WI38 (cell line): ENCODE measurements at regions not wholly inside any gene's neighbourhood (a gene's known extent, or its start where the extent isn't known, plus 50 kb on each side); places are given as distances from the start of the nearest gene placed in this dataset.

Experiments
- H3K4me3 ChIP-seq: 2 replicates; pipeline ENCODE4 v1.5.1; 2011; ENCODE audit warnings: low read depth, mild to moderate bottlenecking, control low read depth, low read length
- TF ChIP-seq, protein P1 (sequence below): IDR thresholded peaks from 2 replicates; pipeline ENCODE4 v1.5.1; 2012; ENCODE audit warnings: low read depth, mild to moderate bottlenecking, control low read depth, low read length

DNA sequence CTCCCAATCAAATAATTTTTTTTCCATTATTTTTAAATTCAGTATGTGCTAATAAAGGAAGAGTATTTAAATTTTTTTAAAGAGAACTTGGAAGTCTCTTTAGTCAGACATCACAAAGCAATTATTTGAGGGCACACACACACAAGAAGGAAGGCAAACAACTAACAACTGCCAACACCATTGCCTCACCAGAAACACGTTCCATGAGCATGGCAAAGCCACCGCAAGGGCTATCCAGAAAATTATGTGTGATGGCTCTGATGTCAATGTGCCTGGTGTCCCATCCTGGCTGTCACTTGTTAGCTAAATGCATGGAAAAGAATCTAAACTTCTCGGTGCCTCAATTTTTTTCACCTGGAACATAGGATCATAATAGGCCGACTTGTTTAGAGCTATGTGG is 262.9 kb downstream of the SEC16B start:
- TF ChIP-seq, protein P1, sequence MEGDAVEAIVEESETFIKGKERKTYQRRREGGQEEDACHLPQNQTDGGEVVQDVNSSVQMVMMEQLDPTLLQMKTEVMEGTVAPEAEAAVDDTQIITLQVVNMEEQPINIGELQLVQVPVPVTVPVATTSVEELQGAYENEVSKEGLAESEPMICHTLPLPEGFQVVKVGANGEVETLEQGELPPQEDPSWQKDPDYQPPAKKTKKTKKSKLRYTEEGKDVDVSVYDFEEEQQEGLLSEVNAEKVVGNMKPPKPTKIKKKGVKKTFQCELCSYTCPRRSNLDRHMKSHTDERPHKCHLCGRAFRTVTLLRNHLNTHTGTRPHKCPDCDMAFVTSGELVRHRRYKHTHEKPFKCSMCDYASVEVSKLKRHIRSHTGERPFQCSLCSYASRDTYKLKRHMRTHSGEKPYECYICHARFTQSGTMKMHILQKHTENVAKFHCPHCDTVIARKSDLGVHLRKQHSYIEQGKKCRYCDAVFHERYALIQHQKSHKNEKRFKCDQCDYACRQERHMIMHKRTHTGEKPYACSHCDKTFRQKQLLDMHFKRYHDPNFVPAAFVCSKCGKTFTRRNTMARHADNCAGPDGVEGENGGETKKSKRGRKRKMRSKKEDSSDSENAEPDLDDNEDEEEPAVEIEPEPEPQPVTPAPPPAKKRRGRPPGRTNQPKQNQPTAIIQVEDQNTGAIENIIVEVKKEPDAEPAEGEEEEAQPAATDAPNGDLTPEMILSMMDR, result no peak
- H3K4me3 ChIP-seq, result no peak overlapping the region

DNA sequence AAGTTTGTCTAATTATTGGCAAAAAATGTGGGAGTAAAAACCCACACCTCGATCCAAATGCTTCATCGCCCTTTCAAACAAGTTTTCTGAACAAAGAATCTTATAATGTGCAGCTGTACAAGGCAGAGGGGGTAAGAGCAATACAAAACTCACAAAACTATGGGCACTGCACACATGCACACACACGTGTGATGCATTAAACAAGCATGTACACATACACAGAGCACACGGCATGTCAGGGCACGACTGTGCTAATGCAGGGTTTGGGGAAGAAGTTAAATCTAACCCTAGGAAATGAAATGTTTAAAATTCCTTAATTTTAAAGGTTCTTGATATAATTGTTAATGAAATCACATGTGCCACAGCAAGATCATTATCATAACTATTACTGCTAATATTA is 264.0 kb downstream of the SEC16B start:
- no peak overlapping the region for H3K4me3 ChIP-seq
- TF ChIP-seq, protein P1, result no peak

DNA sequence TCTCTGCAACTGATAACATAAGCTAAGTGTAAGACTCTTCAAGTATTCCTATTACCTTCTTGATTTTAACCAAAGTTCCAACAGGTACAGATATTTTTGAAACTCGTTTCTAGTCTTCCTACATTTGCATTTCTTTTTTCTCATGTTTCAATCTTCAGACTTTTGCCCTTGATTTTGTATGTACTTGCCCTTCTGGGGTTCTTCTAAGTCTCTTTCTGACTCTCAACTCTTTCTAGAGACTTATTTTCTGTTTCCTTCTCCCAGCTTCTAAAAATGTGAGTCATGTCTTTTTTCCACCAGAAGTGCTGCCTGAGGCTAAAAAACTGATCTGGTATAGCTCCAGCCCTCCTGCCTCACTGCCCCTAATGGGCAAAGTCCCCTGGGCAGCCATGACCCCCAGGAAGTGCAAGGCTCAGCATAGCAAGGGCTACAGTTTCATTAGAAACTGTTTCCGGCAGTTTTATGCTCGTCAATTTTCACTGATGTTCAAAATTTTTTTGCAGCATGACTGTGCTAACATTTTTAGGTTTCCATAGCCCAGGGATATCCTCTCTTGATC is 265.9 kb downstream of the SEC16B start:
- TF ChIP-seq, protein P1, result no peak
- H3K4me3 ChIP-seq, result no peak overlapping the region

DNA sequence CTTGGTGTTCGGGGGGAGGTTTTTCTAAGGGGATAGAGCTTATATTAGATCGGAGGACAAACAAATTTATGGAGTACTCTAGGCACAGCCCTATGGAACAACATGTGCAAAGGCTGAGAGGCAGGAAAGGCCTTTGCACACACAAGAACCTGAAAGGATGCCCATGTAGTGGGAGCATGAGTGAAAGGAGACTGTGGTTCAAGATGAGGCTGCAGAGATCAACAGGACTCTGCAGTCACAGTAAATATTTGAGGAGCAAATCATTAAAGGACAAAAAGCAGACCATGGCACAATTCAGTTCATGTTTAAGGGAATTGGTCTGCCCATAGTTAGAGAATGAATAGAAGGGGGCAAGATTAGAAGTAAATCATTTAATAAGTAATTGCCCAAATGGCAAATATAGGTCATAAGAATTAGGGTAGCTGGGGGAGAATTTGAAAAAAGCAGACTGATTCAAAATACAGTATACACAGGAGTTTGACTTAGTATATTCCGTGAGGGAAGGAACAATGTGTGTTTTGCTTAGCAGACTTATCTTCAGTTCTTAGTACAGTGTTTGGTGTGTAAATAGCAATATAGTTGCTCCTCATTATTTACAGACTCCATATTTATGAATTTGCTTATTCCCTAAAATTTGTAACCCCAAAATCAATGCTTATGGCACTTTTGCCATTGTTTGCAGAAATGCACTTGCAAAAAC is 268.1 kb downstream of the SEC16B start:
- no peak overlapping the region for H3K4me3 ChIP-seq
- TF ChIP-seq, protein P1, result no peak

DNA sequence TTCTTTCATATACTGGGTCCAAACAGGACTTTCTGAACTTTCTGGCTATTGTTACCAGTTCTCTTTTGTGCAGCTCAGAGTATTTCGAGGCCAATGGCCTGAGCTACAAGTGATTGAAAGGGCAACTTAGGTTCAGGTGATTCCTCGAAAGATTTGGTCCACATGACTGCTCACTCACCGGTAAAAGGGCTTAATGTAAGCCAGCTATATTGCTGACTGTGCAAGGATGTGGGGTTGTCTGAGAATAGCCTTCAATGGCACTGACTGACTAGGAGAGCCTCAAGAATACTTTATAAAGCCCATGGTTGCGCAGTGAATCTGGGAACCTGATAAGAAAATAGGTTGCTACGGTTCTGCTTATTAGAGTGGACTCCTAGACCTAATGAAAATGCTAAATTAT is 269.0 kb downstream of the SEC16B start:
- no peak overlapping the region for H3K4me3 ChIP-seq

DNA sequence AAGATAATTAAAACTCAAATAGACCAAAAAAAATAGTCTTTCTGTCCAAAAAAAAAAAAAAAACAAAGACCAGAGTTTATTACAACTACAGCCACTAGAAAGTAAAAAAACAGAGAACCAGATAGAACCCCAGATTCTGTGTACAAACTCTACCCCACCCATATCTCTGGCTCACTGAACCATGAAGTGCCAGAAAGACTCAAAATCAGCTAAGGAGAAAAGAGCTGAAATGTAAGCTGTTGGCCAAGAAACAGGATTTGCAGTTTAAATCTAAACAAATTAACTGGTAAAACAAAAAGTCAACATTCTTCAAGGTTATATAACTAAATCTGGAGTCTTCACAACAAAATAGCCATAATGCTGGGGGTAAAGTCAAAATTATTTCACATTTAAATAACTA is 278.9 kb downstream of the SEC16B start:
- no peak overlapping the region for H3K4me3 ChIP-seq
- TF ChIP-seq, protein P1, result no peak

More for the DNA sequence above, 269.0 kb downstream of the SEC16B start:
- TF ChIP-seq, protein P1, result no peak

DNA sequence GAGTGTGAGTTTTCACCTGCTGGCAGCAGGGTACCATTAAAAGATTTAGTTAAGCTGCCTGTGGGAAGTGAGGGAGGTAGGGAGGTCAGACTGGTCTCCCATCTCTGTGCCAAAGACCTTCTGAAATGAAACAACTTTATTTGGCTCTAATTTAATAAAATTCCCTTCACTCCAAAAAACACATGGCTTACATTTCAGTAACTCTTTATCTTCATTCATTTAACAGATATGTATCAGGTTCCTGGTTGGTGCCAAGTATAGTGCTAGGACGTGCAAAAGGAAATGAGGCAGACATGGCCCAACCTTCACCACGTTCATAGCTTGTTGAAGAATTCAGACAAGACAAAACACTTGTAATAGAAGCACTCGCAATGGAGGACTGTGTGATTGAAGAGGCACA is 282.3 kb downstream of the SEC16B start:
- TF ChIP-seq, protein P1, result no peak
- H3K4me3 ChIP-seq, result no peak overlapping the region
